SH-SY5Y (cell line): ENCODE measurements at regions not wholly inside any gene's neighbourhood (a gene's known extent, or its start where the extent isn't known, plus 50 kb on each side); places are given as distances from the start of the nearest gene placed in this dataset.

Experiments
- GATA2 ChIP-seq: IDR thresholded peaks from 2 replicates; pipeline ENCODE4 v1.6.1; 2011; ENCODE audit warnings: mild to moderate bottlenecking, low read depth, low read length
- GATA3 ChIP-seq: IDR thresholded peaks from 2 replicates; pipeline ENCODE4 v1.6.1; 2011; ENCODE audit warnings: low read depth, mild to moderate bottlenecking, low read length, moderate library complexity

GRCh38 chr2:67566958-67567635 is 170.0 kb downstream of the ETAA1 start:
- no peak for TF ChIP-seq GATA3
- TF ChIP-seq GATA2, result no peak
